Muscle of leg (tissue), 3 donors: ENCODE measurements at regions not wholly inside any gene's neighbourhood (a gene's known extent, or its start where the extent isn't known, plus 50 kb on each side); places are given as distances from the start of the nearest gene placed in this dataset.

Experiments used
- DNase-seq: peaks from one replicate; pipeline ENCODE4 v3.0.0; 2013
- H3K27ac ChIP-seq: one replicate; pipeline ENCODE4 v1.5.1; 2013; ENCODE audit warnings: mild to moderate bottlenecking, low read length, control low read depth
- H3K27me3 ChIP-seq: one replicate; pipeline ENCODE4 v1.6.1; 2013; ENCODE audit warnings: low read length; ENCODE audit not compliant: control insufficient read depth, insufficient read depth
- H3K36me3 ChIP-seq: one replicate; pipeline ENCODE4 v1.6.1; 2013; ENCODE audit warnings: low read length; ENCODE audit not compliant: control insufficient read depth, insufficient read depth
- H3K4me1 ChIP-seq: one replicate; pipeline ENCODE4 v1.6.1; 2013; ENCODE audit warnings: low read length; ENCODE audit not compliant: control insufficient read depth, insufficient read depth
- H3K4me3 ChIP-seq: one replicate; pipeline ENCODE4 v1.5.1; 2013; ENCODE audit warnings: low read length, control low read depth
- H3K9me3 ChIP-seq: replicated peaks from 2 replicates; pipeline ENCODE4 v1.6.1; 2013; ENCODE audit warnings: low read depth, low read length; ENCODE audit not compliant: control insufficient read depth
- WGBS: methylation state at CpG from one replicate; pipeline ENCODE4 v1.1.5; 2013; ENCODE audit warnings: missing lambda C conversion rate; ENCODE audit not compliant: insufficient coverage; 5-methylcytosine and 5-hydroxymethylcytosine counted together

GRCh38 chr12:22396735-22397134 lies 62.2 kb upstream of the ST8SIA1 start:
- Histone ChIP-seq H3K9me3 (peaks cover 3% of the 10 kb centered on the region), H3K36me3 (no peaks in the 10 kb centered on the region), H3K27me3 (no peaks in the 10 kb centered on the region), H3K27ac (no peak overlapping the region), H3K4me3 (no peak overlapping the region), H3K4me1 (no peaks in the 10 kb centered on the region)
- peak; percentile 42 for DNase-seq

GRCh38 chr12:22396253-22396652 lies 61.7 kb upstream of the ST8SIA1 start:
- no peak overlapping the region for H3K27ac ChIP-seq
- WGBS, result no CpG with 5 or more reads among the region's 1 CpG
- H3K9me3 ChIP-seq, result peaks cover 3% of the 10 kb centered on the region
- DNase-seq, result no peak
- no peaks in the 10 kb centered on the region for H3K36me3 ChIP-seq
- H3K4me1 ChIP-seq, result no peaks in the 10 kb centered on the region
- H3K27me3 ChIP-seq, result no peaks in the 10 kb centered on the region
- H3K4me3 ChIP-seq, result no peak overlapping the region

GRCh38 chr12:22395666-22396065 lies 61.2 kb upstream of the ST8SIA1 start:
- no peak for DNase-seq
- H3K36me3 ChIP-seq, result no peaks in the 10 kb centered on the region
- H3K27ac ChIP-seq, result no peak overlapping the region
- no peaks in the 10 kb centered on the region for H3K4me1 ChIP-seq
- peaks cover 3% of the 10 kb centered on the region for H3K9me3 ChIP-seq
- no peak overlapping the region for H3K4me3 ChIP-seq
- no peaks in the 10 kb centered on the region for H3K27me3 ChIP-seq
